GM12864 (cell line): ENCODE measurements at regions not wholly inside any gene's neighbourhood (a gene's known extent, or its start where the extent isn't known, plus 50 kb on each side); places are given as distances from the start of the nearest gene placed in this dataset.

ENCODE experiments used
- DNase-seq: peaks from one replicate; pipeline ENCODE4 v3.0.0-alpha.2; 2011; ENCODE audit warnings: low read depth
- H3K4me3 ChIP-seq: 2 replicates; pipeline ENCODE4 v1.5.1; 2011; ENCODE audit warnings: mild to moderate bottlenecking, low read depth, low read length, control low read depth
- CTCF ChIP-seq: IDR thresholded peaks from 2 replicates; pipeline ENCODE4 v1.5.1; 2011; ENCODE audit warnings: low read depth, mild to moderate bottlenecking, moderate library complexity, low read length, control low read depth, inconsistent platforms; ENCODE audit errors: missing control alignments

GRCh38 chr15:97687654-97688053, 272.8 kb upstream of the ARRDC4 start:
- H3K4me3 ChIP-seq: no peak overlapping the region
- no peak for TF ChIP-seq CTCF
- DNase-seq: no peak

GRCh38 chr15:97688177-97688576, 272.3 kb upstream of the ARRDC4 start:
- no peak for DNase-seq
- TF ChIP-seq CTCF: no peak

GRCh38 chr15:97688886-97689285, 271.6 kb upstream of the ARRDC4 start:
- no peak overlapping the region for H3K4me3 ChIP-seq
- no peak for TF ChIP-seq CTCF
- DNase-seq: no peak

More at GRCh38 chr15:97688177-97688576, 272.3 kb upstream of the ARRDC4 start:
- H3K4me3 ChIP-seq: no peak overlapping the region

- H3K4me3 ChIP-seq: no peak overlapping the region
- no peak for TF ChIP-seq CTCF
- DNase-seq: no peak
Measured at GRCh38 chr15:97691078-97691477, 269.4 kb upstream of the ARRDC4 start.

GRCh38 chr15:97691799-97692198, 268.7 kb upstream of the ARRDC4 start:
- DNase-seq: no peak
- no peak overlapping the region for H3K4me3 ChIP-seq

GRCh38 chr15:97692301-97693015, 268.0 kb upstream of the ARRDC4 start:
- DNase-seq: no peak
- no peak for TF ChIP-seq CTCF

More at GRCh38 chr15:97691799-97692198, 268.7 kb upstream of the ARRDC4 start:
- TF ChIP-seq CTCF: no peak

GRCh38 chr15:97694456-97694855, 266.0 kb upstream of the ARRDC4 start:
- H3K4me3 ChIP-seq: no peak overlapping the region
- no peak for DNase-seq
- no peak for TF ChIP-seq CTCF

More at GRCh38 chr15:97692301-97693015, 268.0 kb upstream of the ARRDC4 start:
- H3K4me3 ChIP-seq: no peak overlapping the region
